WTC11 (cell line): ENCODE measurements at regions not wholly inside any gene's neighbourhood (a gene's known extent, or its start where the extent isn't known, plus 50 kb on each side); places are given as distances from the start of the nearest gene placed in this dataset.

ENCODE experiments used
- ATF3 ChIP-seq: sonication (generic); formaldehyde crosslinking; conservative IDR thresholded peaks from 2 replicates; pipeline ENCODE4 v1.8.1; 2022; ENCODE audit warnings: mild to moderate bottlenecking, missing genetic modification reagents
- FOXJ3 ChIP-seq: sonication (generic); formaldehyde crosslinking; IDR thresholded peaks from 2 replicates; pipeline ENCODE4 v1.9.0; 2021; ENCODE audit warnings: missing genetic modification reagents, mild to moderate bottlenecking, borderline replicate concordance
- TF ChIP-seq, protein P1 (sequence below): fragments of 200-600 bp; IDR thresholded peaks from 2 replicates; pipeline ENCODE4 v1.8.0; 2022; ENCODE audit warnings: antibody characterized with exemption

- TF ChIP-seq, protein P1, sequence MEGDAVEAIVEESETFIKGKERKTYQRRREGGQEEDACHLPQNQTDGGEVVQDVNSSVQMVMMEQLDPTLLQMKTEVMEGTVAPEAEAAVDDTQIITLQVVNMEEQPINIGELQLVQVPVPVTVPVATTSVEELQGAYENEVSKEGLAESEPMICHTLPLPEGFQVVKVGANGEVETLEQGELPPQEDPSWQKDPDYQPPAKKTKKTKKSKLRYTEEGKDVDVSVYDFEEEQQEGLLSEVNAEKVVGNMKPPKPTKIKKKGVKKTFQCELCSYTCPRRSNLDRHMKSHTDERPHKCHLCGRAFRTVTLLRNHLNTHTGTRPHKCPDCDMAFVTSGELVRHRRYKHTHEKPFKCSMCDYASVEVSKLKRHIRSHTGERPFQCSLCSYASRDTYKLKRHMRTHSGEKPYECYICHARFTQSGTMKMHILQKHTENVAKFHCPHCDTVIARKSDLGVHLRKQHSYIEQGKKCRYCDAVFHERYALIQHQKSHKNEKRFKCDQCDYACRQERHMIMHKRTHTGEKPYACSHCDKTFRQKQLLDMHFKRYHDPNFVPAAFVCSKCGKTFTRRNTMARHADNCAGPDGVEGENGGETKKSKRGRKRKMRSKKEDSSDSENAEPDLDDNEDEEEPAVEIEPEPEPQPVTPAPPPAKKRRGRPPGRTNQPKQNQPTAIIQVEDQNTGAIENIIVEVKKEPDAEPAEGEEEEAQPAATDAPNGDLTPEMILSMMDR: no peak
- TF ChIP-seq ATF3 (no peak), FOXJ3 (CRISPR knock-in tag) (no peak)
Observed at GRCh38 chrX:113962343-113962742, 621.5 kb upstream of the HTR2C start.
